ENCODE measurements at regions not wholly inside any gene's neighbourhood (a gene's known extent, or its start where the extent isn't known, plus 50 kb on each side); places are given as distances from the start of the nearest gene placed in this dataset.

GRCh38 chr3:70853161-70853944, 540.9 kb upstream of the MDFIC2 start:
- Histone ChIP-seq H3K27ac (ENCODE audit: low read depth in 2 of 2, low read length in 1 of 2) (peak overlapping the region in 1 of 2 experiments; percentile 49; a peak in 2 of 4 replicates), H3F3A (replicated peaks; ENCODE audit: insufficient read depth) (peaks cover 33% of the 10 kb centered on the region), H3K27me3 (ENCODE audit: insufficient read depth) (no peaks in the 10 kb centered on the region), H3K4me1 (ENCODE audit: control insufficient read depth in 1 of 2, insufficient read depth in 2 of 2, low read depth in 1 of 2, low read length in 1 of 2) (peaks cover 0 to 28% of the 10 kb centered on the region in 2 experiments; a peak in 1 of 4 replicates), H2AFZ (ENCODE audit: low read depth) (peak overlapping the region; percentile 43), H3K9me3 (no peaks in the 10 kb centered on the region), H3K4me2 (peak overlapping the region; percentile 14), H3K79me2 (ENCODE audit: insufficient read depth) (no peaks in the 10 kb centered on the region), H4K20me1 (ENCODE audit: insufficient read depth) (no peaks in the 10 kb centered on the region), H3K36me3 (replicated peaks in 1 of 2; ENCODE audit: control insufficient read depth in 1 of 2, insufficient read depth in 2 of 2, low read length in 1 of 2) (no peaks in the 10 kb centered on the region), H3K4me3 (ENCODE audit: low read depth in 2 of 2, low read length in 1 of 2) (no peak overlapping the region), H3K9ac (no peak overlapping the region; the same call in 1 of the 2 replicates), H3K9me2 (no peaks in the 10 kb centered on the region)
- TF ChIP-seq CHD2 (IDR thresholded peaks at IDR 0.05; ENCODE audit: low read length, partially characterized antibody) (no peak), ELF1 (IDR thresholded peaks at IDR 0.05) (no peak)
- ChIA-PET POLR2A (no interaction called here), CTCF (no interaction called here)
- DNase-seq = no peak
- 85% methylated on average over 5 of the region's 5 CpGs for WGBS (ENCODE audit: low lambda C conversion rate)

- no peaks in the 10 kb centered on the region for H3K79me2 ChIP-seq (ENCODE audit: insufficient read depth)
- peak overlapping the region; percentile 35 to 67; a peak in 3 of 4 replicates for H3K27ac ChIP-seq (ENCODE audit: low read depth in 2 of 2, low read length in 1 of 2)
- peaks cover 0 to 14% of the 10 kb centered on the region in 2 experiments; a peak in 1 of 4 replicates for H3K4me1 ChIP-seq (ENCODE audit: control insufficient read depth in 1 of 2, insufficient read depth in 2 of 2, low read depth in 1 of 2, low read length in 1 of 2)
- H3K4me2 ChIP-seq = 0 out of 2 replicates have a peak overlapping the region, but pooled peaks have one; percentile 1
- peaks cover 20% of the 10 kb centered on the region for H3F3A ChIP-seq (replicated peaks; ENCODE audit: insufficient read depth)
- 49% methylated on average over 6 of the region's 6 CpGs for WGBS (ENCODE audit: low lambda C conversion rate)
- ChIA-PET POLR2A (no interaction called here), CTCF (no interaction called here)
- H3K36me3 ChIP-seq (replicated peaks in 1 of 2; ENCODE audit: control insufficient read depth in 1 of 2, insufficient read depth in 2 of 2, low read length in 1 of 2) = no peaks in the 10 kb centered on the region
- no peaks in the 10 kb centered on the region for H3K9me2 ChIP-seq
- no peaks in the 10 kb centered on the region for H3K9me3 ChIP-seq
- H3K27me3 ChIP-seq (ENCODE audit: insufficient read depth) = no peaks in the 10 kb centered on the region
- H3K4me3 ChIP-seq (ENCODE audit: low read depth in 2 of 2, low read length in 1 of 2) = no peak overlapping the region
- H3K9ac ChIP-seq = no peak overlapping the region; the same call in 1 of the 2 replicates
- peak in 1 of 2 experiments; percentile 68; a peak in 1 of 4 replicates for TF ChIP-seq EP300 (IDR thresholded peaks at IDR 0.05; ENCODE audit: borderline replicate concordance in 1 of 2, low read depth in 1 of 2, low read length in 1 of 2)
- TF ChIP-seq CHD2 (IDR thresholded peaks at IDR 0.05; ENCODE audit: low read length, partially characterized antibody) = no peak
- TF ChIP-seq TEAD4 (IDR thresholded peaks at IDR 0.05; ENCODE audit: borderline replicate concordance, insufficient read depth) = peak; percentile 91
- TF ChIP-seq PBX3 (IDR thresholded peaks at IDR 0.05) = peak; percentile 73; the same call in 1 of the 2 replicates
- peak; percentile 91 for TF ChIP-seq JUND (IDR thresholded peaks at IDR 0.05)
- peak; percentile 73 for TF ChIP-seq TCF12 (IDR thresholded peaks at IDR 0.05)
- TF ChIP-seq NFIC (IDR thresholded peaks at IDR 0.05; ENCODE audit: borderline replicate concordance) = peak; percentile 88
- TF ChIP-seq POLR2AphosphoS5 (IDR thresholded peaks at IDR 0.05; ENCODE audit: low read depth, low read length) = peak; percentile 44; the same call in 1 of the 2 replicates
- TF ChIP-seq MXI1 (IDR thresholded peaks at IDR 0.05; ENCODE audit: low read depth, low read length) = no peak
- peak; percentile 82 for TF ChIP-seq FOSL2 (IDR thresholded peaks at IDR 0.05; ENCODE audit: borderline replicate concordance, low read depth)
- no peak for TF ChIP-seq MEF2A (IDR thresholded peaks at IDR 0.05; ENCODE audit: borderline replicate concordance, low read depth)
- no peak for DNase-seq
- peak overlapping the region; percentile 5; the same call in 1 of the 2 replicates for H2AFZ ChIP-seq (ENCODE audit: low read depth)
- H4K20me1 ChIP-seq (ENCODE audit: insufficient read depth) = no peaks in the 10 kb centered on the region
Observed at GRCh38 chr3:70849911-70850699, 537.7 kb upstream of the MDFIC2 start.
